ENCODE measurements at regions not wholly inside any gene's neighbourhood (a gene's known extent, or its start where the extent isn't known, plus 50 kb on each side); places are given as distances from the start of the nearest gene placed in this dataset.
A peak's percentile ranks its signal among the peaks of the same experiment; 100 is the strongest.

- DNase-seq = no peak
Observed at GRCh38 chr2:235371018-235371417, 122.8 kb upstream of the AGAP1 start.

- no peak for DNase-seq
Observed at GRCh38 chr2:235373171-235373570, 120.7 kb upstream of the AGAP1 start.

GRCh38 chr2:235377176-235377575 is 116.7 kb upstream of the AGAP1 start:
- DNase-seq = no peak

GRCh38 chr2:235378246-235378645 is 115.6 kb upstream of the AGAP1 start:
- DNase-seq = no peak

- DNase-seq = no peak
Observed at GRCh38 chr2:235378944-235379343, 114.9 kb upstream of the AGAP1 start.

GRCh38 chr2:235381261-235381912 is 112.5 kb upstream of the AGAP1 start:
- no peak for DNase-seq

DNA sequence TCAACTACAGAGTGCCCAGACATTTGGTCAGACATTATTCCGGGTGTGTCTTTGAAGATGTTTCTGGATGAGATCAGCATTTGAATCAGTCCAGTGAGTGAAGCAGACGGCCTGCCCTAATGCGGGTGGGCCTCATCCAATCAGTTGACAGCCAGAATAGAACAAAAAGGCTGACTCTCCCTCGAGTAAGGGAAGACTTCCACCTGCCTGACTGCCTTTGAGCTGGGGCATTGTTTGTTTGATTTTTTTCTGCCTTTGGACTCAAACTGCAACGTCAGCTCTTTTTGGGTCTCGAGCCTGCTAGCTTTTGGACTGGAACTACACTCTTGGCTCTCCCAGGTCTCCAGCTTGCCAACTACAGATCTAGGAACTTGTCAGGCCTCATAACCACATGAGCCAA is 111.7 kb upstream of the AGAP1 start:
- DNase-seq = no peak

DNA sequence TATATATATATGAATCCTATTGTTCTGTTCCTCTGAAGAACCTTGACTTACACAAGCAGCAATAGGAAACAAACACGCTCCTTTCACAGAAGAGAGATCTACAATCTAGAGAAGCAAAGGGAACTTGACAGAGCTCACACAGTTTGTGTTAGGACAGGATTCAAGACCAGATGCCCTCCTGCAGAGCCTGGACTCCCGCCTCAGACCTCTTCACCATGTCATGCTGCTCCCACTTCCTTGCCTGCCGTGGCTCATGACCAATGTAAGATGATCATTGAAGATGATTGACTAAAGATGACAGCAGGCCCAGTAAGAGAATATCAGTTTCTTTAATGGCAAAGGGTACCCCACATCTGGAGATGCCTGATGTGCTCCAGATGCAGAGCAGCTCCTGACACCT is 111.2 kb upstream of the AGAP1 start:
- DNase-seq = no peak

DNA sequence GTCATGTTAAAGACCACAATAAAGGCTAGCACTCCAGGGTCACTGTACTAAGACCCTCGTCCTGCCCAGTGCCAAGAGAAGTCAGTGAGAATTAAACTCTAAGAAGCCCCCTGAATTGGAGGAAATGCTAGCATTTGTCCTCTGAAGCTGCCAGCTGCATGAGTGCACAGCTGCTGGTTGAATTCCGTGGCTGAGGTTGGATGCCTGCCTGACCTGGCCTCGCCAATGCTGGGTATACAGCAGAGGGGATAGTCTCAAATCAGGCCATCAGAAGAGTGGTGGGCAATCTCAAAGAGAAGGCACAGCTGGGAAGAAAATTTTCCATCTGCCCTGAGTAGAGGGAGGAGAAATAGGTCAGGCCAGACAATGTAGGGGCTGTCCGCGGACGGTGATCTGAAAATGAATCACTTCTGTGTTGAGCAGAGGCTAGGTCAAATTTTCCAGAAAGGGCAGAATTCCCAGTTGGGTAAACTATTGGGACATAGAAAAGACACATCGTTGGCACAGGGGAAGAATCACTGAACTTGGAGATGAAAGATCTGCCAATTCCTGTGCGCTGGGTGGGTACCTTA is 110.5 kb upstream of the AGAP1 start:
- no peak for DNase-seq

DNA sequence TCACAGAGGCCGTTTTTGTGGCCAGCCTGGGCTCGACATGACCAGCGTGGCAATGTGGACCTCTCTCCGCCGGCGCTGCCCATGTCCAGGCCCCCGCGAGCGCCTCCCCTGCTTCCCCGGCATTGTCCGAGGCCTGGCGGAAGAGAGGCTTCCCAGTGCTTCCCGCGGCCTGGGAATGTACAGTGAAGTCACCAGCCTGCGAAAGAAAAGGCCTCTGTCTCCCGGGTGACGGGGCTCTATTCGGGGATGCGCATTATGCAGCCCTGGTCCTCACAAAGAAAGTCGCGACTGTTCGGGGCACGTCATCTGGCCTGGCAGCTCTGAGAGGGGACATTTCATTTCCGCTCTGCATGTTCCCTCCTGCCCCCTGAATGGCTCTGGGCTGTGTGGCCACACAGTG is 109.2 kb upstream of the AGAP1 start:
- DNase-seq = no peak

DNA sequence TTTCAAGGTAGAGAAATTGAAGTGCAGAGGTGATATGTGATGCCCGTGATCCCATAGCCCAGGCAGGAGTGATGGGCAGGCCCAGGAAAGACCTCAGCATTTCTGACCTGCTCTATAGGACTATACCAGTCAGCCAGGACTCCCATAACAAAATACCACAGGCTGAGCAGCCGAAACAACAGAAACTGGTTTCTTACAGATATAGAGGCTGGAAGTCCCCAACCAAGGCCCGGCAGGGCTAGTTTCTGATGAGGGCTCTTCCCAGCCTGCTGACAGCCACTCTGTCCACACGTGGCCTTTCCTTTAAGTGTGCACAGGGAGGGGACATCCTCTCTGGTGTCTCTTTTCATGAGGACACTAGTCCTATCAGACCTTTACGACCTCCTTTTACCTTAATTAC is 104.2 kb upstream of the AGAP1 start:
- no peak for DNase-seq

- DNase-seq = peak; percentile 51
Observed at GRCh38 chr2:235390108-235390815, 103.6 kb upstream of the AGAP1 start.

GRCh38 chr2:235390816-235391194 is 103.0 kb upstream of the AGAP1 start:
- DNase-seq = no peak

DNA sequence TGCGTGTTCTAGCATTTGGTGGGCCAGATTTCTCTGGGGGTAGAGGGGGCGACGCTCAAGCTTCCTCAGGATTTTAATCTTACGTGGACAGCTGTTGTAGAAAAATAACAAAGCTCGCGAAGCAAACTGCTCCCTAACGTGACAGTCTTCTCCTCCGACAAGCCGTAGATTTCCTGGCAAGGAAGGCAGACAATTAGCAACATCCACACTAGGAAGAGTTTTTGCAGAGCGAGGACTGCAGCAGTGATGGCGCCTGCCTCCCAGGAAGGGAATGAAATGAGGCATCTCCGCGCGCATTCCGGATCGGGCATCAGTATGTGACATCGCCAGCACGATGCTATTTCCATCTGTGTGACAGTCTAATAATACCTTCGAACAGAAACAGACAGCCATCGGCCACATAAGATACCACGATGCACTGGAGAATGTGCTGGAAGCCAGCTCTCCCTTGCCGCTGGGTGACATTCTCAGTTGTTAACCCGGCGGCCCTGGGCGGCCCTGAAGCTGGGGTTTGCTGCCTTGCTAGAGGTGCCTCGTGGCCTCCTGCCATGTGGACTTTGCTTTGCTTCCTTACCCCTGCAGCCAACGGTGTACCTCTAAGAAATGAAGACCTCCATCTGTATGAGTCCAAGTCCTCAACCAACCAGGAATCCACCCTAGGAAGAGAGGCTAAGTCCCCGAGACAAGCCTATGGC is 101.8 kb upstream of the AGAP1 start:
- DNase-seq = no peak

DNA sequence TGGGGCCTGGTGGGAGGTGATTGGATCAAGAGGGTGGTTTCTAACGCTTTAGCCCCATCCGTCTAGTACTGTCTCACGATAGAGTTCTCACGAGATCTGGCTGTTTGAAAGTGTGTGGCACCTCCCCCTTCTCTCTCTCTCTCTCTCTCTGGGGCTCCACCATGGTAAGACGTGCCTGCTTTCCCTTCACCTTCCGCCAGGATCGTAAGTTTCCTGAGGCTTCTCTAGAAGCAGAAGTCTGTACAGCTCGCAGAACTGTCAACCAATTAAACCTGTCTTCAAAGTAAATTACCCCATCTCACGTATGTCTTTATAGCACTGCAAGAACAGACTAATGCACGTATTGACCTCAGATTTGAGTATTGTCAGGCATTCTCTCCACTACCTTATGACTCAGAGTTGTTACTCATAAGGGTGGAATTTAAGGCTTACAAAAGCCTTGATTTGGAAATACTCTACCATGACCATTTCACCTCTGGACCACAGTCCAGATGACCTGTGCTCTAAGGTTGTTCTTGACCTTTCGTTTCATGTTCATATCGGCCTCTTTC is 99.5 kb upstream of the AGAP1 start:
- no peak for DNase-seq

DNA sequence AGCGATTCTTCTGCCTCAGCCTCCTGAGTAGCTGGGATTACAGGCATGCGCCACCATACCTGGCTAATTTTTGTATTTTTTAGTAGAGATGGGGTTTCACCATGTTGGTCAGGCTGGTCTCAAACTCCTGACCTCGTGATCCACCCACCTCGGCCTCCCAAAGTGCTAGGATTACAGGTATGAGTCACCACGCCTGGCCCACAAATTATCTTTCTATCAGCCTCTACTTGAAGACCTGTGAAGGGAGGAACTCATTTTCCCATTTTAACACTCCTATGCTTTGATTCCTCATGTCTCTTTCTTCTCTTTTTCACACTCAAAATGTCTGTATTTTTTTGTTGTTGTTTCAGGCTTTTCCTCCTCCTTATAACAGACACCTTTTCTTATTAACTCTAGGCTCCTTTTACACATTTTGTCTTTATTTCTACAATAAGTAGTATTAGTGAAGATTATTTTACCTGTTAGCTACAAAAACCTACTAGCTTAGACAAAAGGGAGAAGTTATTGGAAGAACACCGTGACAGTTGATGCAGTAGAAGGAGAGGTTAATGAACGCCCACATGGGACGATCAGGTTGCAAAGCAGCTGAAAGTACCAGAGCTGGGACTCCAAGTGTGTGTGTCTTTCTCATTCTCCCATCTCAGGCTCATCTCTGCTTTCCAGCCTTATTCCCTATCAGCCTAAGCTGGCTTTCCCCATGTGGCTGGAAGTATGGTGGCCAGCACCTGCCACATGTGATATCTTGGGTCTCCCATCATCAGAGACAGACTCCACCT is 97.6 kb upstream of the AGAP1 start:
- no peak for DNase-seq

DNA sequence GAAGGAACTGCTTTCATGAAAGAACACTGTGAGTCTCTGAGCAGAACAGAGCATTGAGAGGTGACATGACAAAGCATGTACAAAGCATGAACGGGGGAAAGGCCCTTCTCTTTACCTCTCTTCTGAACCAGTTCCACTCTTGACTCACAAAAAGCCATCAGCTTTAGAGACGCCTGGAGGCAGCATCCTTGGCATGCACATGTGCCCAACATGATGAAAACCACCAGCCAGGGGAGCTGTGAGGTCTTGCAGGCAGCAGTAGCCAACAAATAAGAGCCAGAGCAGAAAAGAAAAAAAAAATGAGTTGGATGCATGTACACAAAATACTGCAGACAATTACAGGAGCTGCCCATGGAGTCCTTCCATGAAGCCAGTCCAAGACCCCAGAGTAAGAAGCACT is 95.5 kb upstream of the AGAP1 start:
- DNase-seq = no peak

DNA sequence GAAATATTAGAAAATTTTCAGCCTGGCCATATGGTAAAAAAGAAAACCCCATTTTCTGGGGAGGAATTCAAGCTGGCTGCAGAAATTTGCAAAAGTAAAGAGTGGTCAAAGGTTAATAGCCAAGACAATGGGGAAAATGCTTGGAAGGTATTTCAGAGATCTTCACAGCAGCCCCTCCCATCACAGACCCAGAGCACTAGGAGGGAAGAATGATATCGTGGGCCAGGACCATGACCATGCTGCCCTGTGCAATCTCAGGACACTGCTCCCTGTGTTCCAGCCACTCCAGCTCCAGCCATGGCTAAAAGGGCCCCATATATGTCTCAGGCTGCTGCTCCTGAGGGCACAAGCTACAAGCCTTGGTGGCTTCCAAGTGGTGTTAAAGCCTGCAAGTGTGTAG is 93.9 kb upstream of the AGAP1 start:
- DNase-seq = no peak

DNA sequence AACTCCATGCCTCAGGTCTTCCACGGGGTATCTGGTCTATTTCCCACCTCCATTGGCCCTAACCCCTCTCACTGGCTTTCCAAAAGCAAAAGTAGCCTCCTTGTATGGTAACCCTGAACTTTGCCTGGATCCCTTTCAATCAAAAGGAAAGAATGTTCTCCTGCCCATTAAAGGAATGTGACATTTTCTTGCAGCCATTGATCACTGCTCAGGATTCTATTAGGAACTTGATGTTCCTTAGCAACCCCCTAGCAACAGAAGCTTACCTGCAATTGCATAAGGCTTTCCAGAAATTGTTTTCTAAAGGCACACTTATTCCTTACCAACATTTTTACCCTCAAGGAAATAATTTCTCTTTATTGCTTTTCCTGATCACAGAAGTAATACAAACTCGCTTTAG is 91.4 kb upstream of the AGAP1 start:
- DNase-seq = no peak

GRCh38 chr2:235405612-235406361 is 88.1 kb upstream of the AGAP1 start:
- DNase-seq = no peak

- no peak for DNase-seq
Observed at GRCh38 chr2:235406430-235406829, 87.4 kb upstream of the AGAP1 start.

GRCh38 chr2:235411905-235412485 is 81.8 kb upstream of the AGAP1 start:
- DNase-seq = no peak

All from activated CD4-positive, alpha-beta T cell treated with anti-CD3 and anti-CD28 coated beads, Interleukin-2, amount 50 U/mL, for 16 hours (primary cell).